Activated T-cell treated with anti-CD3 and anti-CD28 coated beads, Interleukin-2, amount 50 U/mL, for 72 hours (primary cell): ENCODE measurements at regions not wholly inside any gene's neighbourhood (a gene's known extent, or its start where the extent isn't known, plus 50 kb on each side); places are given as distances from the start of the nearest gene placed in this dataset.

Experiments
- ATAC-seq, 2 donors: fragments of 150-1000 bp; cut with Tn5 transposase; replicated peaks in 1 of 2; 2 replicates each; pipeline ENCODE4 v1.10.0; 2021; ENCODE audit warnings: moderate library complexity in 2 of 2, mild to moderate bottlenecking in 1 of 2
- DNase-seq, 2 donors: peaks; one replicate each; pipeline ENCODE4 v3.0.0; 2021 to 2022; ENCODE audit warnings: mixed read lengths in 1 of 2
- H3K27ac Mint-ChIP-seq: one replicate; pipeline ENCODE4 v1.8.0; 2022; ENCODE audit warnings: mild to moderate bottlenecking, moderate library complexity, mixed read lengths
- H3K27me3 Mint-ChIP-seq: one replicate; pipeline ENCODE4 v1.8.0; 2022; ENCODE audit warnings: low read depth, mixed read lengths
- H3K36me3 Mint-ChIP-seq, 2 donors: one replicate each; pipeline ENCODE4 v1.8.0; 2022; ENCODE audit warnings: mixed read lengths in 2 of 2, mild to moderate bottlenecking in 1 of 2; ENCODE audit not compliant: insufficient read depth in 2 of 2
- H3K4me1 Mint-ChIP-seq: one replicate; pipeline ENCODE4 v1.8.0; 2022; ENCODE audit warnings: low read depth, mixed read lengths
- H3K4me3 Mint-ChIP-seq, 2 donors: one replicate each; pipeline ENCODE4 v1.8.0; 2022; ENCODE audit warnings: mild to moderate bottlenecking in 2 of 2, mixed read lengths in 2 of 2, moderate library complexity in 2 of 2
- H3K9me3 Mint-ChIP-seq, 2 donors: one replicate each; pipeline ENCODE4 v1.8.0; 2022; ENCODE audit warnings: mixed read lengths in 2 of 2

DNA sequence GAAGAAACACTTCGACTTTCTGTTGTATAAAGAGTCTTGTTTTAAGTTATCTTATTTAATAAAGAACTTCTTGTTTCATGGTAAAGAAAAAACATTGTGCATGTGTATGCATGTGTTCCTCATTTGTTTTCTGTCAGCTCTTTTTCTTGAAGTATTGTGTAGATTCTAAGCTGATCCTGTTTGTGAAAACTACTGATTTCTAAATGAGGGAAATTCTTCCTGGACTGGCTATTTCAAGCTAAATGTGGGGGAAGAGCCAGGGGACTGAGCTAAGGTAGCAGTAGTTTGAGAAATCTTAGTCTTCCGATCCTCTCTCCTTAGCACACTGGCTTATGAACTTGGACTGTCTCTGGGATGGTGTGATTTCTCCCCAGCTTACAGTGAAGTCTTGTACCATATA lies 56.4 kb upstream of the RBMS1 start:
- ATAC-seq = no peak
- Mint-ChIP-seq H3K27me3 (no peaks in the 10 kb centered on the region), H3K27ac (no peak overlapping the region), H3K4me1 (peaks cover 5% of the 10 kb centered on the region), H3K9me3 (no peaks in the 10 kb centered on the region), H3K4me3 (no peak overlapping the region), H3K36me3 (no peaks in the 10 kb centered on the region)
- DNase-seq = no peak

DNA sequence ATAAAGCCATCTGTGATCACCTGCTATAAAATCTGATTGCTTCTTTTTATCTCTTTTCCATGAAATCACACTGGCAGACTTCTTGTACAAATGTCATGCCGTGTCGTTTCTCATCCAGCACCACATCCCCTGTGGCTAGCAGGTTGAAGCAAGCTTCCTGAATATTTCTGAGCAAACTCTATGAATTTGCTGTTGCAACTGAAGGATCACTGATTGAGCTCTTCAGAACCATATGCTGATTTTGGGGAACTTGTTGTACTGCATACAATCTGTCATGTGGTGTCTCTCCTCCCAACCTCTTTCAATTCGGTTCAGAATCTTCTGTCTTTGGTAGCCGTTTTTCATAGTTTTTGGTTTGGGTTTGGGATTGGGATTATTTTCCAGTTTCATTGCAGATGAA lies 57.7 kb upstream of the RBMS1 start:
- H3K4me3 Mint-ChIP-seq = peak overlapping the region in 1 of 2 donors; percentile 5
- no peak for ATAC-seq
- H3K36me3 Mint-ChIP-seq = no peaks in the 10 kb centered on the region
- H3K27ac Mint-ChIP-seq = no peak overlapping the region
- H3K9me3 Mint-ChIP-seq = peaks cover 0 to 2% of the 10 kb centered on the region in 2 donors
- no peaks in the 10 kb centered on the region for H3K27me3 Mint-ChIP-seq
- DNase-seq = no peak
- peaks cover 5% of the 10 kb centered on the region for H3K4me1 Mint-ChIP-seq

DNA sequence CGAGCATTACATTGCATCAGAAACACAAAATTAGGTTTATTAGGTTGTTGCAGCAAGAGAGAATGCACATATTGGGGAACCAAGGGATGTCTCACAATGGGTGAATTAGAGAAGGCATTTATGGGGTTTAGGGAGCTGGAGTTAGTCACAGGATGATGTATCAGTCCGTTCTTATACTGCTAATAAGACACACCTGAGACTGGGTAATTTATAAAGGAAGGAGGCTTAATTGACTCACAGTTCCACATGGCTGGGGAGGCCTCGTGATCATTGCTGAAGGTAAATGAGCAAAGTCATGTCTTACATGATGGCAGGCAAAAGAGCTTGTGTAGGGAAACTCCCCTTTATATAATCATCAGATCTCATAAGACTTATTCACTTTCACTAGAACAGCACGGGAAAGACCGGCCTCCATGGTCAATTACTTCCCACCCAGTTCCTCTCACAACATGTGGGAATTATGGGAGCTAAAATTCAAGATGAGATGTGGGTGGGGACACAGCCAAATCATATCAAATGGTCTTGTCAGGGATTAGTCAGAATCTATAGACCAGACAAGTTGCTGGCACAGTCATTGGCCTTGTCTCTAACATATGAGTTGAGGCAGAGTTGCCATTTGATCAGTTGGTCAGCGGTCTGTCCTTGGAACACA lies 61.9 kb upstream of the RBMS1 start:
- peaks cover 0 to 2% of the 10 kb centered on the region in 2 donors for H3K36me3 Mint-ChIP-seq
- H3K27ac Mint-ChIP-seq = no peak overlapping the region
- peaks cover 0 to 2% of the 10 kb centered on the region in 2 donors for H3K9me3 Mint-ChIP-seq
- H3K4me1 Mint-ChIP-seq = peaks cover 10% of the 10 kb centered on the region
- H3K27me3 Mint-ChIP-seq = no peaks in the 10 kb centered on the region
- no peak for ATAC-seq
- DNase-seq = no peak
- H3K4me3 Mint-ChIP-seq = no peak overlapping the region

DNA sequence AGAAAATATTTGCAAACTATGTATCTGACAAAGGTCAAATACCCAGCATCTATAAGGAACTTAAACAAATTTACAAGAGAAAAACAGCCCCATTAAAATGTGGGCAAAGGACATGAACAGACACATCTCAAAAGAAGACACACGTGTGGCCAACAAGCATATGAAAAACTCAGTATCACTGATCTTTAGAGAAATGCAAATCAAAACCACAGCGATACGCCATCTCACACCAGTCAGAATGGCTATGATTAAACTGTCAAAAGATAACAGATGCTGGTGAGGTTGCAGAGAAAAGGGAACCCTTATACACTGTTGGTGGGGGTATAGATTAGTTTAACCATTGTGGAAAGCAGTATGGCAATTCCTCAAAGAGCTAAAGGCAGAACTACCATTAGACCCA lies 64.3 kb upstream of the RBMS1 start:
- H3K9me3 Mint-ChIP-seq = peaks cover 0 to 2% of the 10 kb centered on the region in 2 donors
- H3K4me1 Mint-ChIP-seq = peaks cover 5% of the 10 kb centered on the region
- ATAC-seq = no peak
- H3K36me3 Mint-ChIP-seq = peaks cover 0 to 2% of the 10 kb centered on the region in 2 donors
- no peak for DNase-seq
- H3K27me3 Mint-ChIP-seq = no peaks in the 10 kb centered on the region
- no peak overlapping the region for H3K27ac Mint-ChIP-seq
- H3K4me3 Mint-ChIP-seq = no peak overlapping the region

DNA sequence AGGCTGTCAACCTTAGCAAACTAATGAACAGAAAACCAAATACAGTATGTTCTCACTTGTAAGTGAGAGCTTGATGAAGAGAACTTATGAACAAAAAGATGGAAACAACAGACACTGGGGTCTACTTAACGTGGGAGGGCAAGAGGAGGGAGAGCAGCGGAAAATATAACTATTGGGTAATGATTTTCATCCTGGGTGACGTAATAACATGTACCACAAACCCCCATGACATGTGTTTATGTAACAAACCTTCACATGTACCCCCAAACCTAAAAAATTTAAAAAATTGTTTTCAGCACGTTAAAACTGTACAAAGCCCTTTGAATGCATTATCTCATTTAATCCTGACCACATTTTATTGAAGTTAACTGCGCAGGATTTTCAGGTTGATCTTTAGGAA lies 64.9 kb upstream of the RBMS1 start:
- ATAC-seq (no peak), DNase-seq (no peak)
- H3K4me1 Mint-ChIP-seq = peaks cover 5% of the 10 kb centered on the region
- H3K9me3 Mint-ChIP-seq = peaks cover 0 to 2% of the 10 kb centered on the region in 2 donors
- H3K27ac Mint-ChIP-seq = no peak overlapping the region
- no peak overlapping the region for H3K4me3 Mint-ChIP-seq
- no peaks in the 10 kb centered on the region for H3K27me3 Mint-ChIP-seq
- H3K36me3 Mint-ChIP-seq = peaks cover 0 to 2% of the 10 kb centered on the region in 2 donors

DNA sequence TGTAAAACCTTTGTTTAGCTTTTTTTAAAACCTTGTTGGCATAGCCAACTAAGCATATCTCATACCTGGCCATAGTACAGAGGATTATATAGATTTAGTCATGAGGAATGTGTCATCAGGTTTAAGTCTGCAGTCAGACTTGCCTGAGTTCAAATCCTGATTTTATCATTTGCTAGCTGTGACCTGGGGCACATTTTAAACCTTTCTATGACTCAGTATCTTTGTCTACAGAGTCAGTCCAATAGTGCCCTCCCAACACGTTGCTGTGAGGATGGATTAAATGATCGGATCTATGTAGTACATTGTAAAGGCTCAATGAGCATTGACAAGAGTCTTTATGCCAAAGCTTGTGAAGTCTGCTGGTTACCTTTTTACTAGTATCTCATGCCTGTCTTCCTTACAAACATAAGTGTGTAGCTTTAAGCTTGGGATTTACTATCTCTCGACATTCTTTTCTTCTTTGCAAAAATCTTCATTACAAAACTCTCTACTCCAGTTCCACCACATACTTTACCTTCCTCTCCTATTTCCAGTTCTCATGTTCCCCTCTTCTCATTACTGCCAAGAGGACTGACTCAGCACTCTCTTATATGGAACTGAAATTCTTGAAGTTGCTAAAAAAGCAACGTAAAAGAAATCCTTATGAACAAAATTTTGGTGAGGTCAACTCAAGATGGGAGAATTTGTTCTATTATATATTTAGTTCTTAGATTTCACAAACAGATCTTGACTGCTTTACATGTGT lies 68.1 kb upstream of the RBMS1 start:
- Mint-ChIP-seq H3K36me3 (no peaks in the 10 kb centered on the region), H3K9me3 (no peaks in the 10 kb centered on the region), H3K27ac (no peak overlapping the region), H3K4me3 (no peak overlapping the region), H3K27me3 (no peaks in the 10 kb centered on the region), H3K4me1 (peaks cover 13% of the 10 kb centered on the region)
- ATAC-seq (peak in 1 of 2 donors; percentile 33), DNase-seq (no peak)

DNA sequence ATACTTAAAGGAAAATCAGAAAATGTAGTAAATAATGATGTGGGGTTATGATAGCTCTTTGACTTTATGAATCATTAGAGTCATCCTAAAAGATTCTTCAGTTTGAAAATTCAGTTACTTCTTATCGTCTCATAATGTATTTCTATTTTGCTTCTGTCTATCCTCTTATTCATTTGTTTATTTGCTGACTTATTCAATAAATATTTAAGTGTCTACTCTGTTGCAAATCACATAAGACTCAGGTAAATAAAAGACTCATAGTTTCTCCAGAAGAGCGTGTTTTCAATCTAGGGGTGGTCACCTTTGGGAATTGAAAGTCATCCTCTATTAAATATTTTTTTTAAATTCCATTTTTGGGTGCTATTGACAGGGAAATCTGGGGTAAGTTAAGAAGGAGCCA lies 69.1 kb upstream of the RBMS1 start:
- no peaks in the 10 kb centered on the region for H3K9me3 Mint-ChIP-seq
- no peak for DNase-seq
- no peak overlapping the region for H3K4me3 Mint-ChIP-seq
- no peaks in the 10 kb centered on the region for H3K27me3 Mint-ChIP-seq
- no peaks in the 10 kb centered on the region for H3K36me3 Mint-ChIP-seq
- H3K4me1 Mint-ChIP-seq = peaks cover 10% of the 10 kb centered on the region
- no peak for ATAC-seq
- no peak overlapping the region for H3K27ac Mint-ChIP-seq

DNA sequence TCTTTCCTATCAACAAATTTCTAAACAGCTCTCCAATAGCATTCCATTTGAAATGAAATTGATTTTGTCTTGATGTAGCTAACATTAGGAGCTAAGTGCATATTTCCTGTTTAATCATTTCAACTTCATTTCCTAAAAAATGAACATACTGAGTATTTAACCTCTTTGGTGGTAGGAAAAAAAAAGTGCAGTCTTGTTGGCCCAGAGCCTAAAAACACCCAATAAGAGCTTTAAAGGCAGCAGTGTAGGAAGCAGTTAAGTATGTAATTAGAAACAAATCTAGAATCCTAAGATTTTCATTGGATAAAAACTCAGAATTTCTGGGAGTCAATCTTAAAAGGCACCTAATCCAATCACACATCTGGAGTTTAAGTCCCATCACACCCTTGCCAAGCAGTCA lies 71.0 kb upstream of the RBMS1 start:
- ATAC-seq = no peak
- H3K27me3 Mint-ChIP-seq = no peaks in the 10 kb centered on the region
- H3K27ac Mint-ChIP-seq = no peak overlapping the region
- no peaks in the 10 kb centered on the region for H3K9me3 Mint-ChIP-seq
- H3K4me3 Mint-ChIP-seq = no peak overlapping the region
- peaks cover 9% of the 10 kb centered on the region for H3K4me1 Mint-ChIP-seq
- no peaks in the 10 kb centered on the region for H3K36me3 Mint-ChIP-seq
- no peak for DNase-seq

DNA sequence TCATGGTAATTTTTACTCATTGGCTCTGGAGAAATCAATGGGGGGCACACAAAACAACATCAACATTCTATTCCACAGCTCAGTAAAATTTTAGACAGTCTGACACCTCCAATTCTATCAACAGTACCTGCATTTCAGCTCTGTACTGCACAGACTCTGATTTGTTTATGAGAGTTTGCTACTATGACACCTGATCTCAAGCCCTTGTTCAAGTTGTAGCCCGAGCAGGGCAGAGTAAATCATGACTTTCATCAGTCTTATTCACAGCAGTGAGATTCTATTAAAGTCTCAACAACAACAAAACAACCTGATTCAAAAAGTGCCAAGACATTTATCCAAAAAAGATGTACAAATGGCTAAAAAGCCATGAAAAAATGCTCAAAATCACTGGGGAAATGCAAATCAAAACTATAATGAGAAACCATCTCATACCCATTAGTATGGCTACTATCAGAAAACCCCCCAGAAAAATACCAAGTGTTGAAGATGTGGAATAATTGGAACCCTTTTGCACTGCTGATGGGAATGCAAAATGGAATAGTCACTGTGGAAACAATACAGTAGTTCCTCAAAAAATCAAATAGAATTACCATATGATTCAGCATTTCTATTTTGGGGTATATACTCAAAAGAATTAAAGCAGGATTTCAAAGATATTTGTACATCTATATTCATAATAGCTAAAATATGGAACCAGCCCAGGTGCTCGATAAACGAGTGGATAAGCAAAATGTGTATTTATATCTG lies 71.7 kb upstream of the RBMS1 start:
- ATAC-seq = no peak
- Mint-ChIP-seq H3K36me3 (no peaks in the 10 kb centered on the region), H3K27me3 (no peaks in the 10 kb centered on the region), H3K27ac (no peak overlapping the region), H3K4me1 (peaks cover 9% of the 10 kb centered on the region), H3K9me3 (no peaks in the 10 kb centered on the region), H3K4me3 (no peak overlapping the region)
- DNase-seq = no peak

DNA sequence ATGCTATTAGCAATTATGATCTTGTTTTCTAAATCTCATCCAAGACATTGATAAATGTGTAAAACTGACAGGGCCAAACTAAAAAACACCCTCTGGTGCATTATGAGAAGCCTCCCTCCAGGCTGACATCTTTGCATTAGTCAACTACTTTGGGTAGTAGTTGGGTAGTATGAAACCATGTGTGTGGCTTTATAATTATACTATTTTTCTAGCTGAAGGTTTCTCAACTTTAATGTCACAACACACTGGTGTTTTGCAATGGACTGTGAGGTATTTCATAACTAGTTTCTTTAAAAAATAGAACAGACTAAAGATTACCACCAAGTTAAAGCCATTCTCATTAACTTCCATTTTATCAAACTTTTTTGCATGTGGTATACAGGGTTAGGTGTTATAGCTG lies 73.1 kb upstream of the RBMS1 start:
- H3K4me3 Mint-ChIP-seq = no peak overlapping the region
- no peak overlapping the region for H3K27ac Mint-ChIP-seq
- H3K9me3 Mint-ChIP-seq = no peaks in the 10 kb centered on the region
- no peak for DNase-seq
- no peaks in the 10 kb centered on the region for H3K27me3 Mint-ChIP-seq
- ATAC-seq = no peak
- no peaks in the 10 kb centered on the region for H3K36me3 Mint-ChIP-seq
- peaks cover 9% of the 10 kb centered on the region for H3K4me1 Mint-ChIP-seq

DNA sequence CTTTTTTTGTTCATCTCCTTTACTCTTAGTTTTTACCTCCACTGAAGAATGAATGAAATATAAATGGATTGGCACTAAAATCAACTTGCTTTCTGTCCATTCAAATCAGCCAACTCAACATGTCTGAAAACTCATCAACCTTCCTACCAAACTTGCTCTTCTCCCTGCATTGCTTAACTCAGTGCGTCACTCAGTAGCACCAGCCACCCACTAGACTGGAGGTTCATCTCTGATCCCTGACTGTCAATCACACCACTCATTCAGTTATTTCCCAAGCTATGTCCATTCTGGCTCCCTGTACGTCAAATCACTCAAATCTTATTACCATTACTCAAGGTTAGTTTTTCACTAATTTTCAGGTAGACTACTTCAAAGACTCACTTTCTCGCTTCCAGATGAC lies 75.2 kb upstream of the RBMS1 start:
- peaks cover 9% of the 10 kb centered on the region for H3K4me1 Mint-ChIP-seq

DNA sequence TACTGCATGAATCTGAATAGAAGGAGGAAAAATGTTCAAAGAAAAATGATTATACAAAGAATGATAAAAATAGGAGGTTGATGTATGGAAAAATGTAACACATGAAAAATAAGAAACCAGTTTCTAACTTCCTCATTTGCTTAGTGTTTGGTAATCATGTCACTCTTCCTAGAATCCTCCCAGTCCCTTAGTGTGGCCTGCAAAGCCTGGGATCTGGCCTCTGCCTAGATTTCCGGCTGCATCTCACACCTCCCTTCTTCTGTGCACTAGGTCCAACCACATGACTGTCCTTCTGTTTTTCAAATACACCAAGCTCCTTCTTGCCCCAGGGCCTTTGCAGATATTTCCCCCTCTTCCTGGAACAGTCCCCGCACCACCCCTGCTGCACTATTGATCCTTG lies 76.8 kb upstream of the RBMS1 start:
- no peaks in the 10 kb centered on the region for H3K4me1 Mint-ChIP-seq
- H3K36me3 Mint-ChIP-seq = peaks cover 0 to 2% of the 10 kb centered on the region in 2 donors
- H3K9me3 Mint-ChIP-seq = no peaks in the 10 kb centered on the region
- H3K27ac Mint-ChIP-seq = no peak overlapping the region
- no peak overlapping the region for H3K4me3 Mint-ChIP-seq
- DNase-seq (no peak), ATAC-seq (no peak)
- H3K27me3 Mint-ChIP-seq = no peaks in the 10 kb centered on the region

More for the DNA sequence above, 75.2 kb upstream of the RBMS1 start:
- Mint-ChIP-seq H3K27me3 (no peaks in the 10 kb centered on the region), H3K36me3 (peaks cover 0 to 2% of the 10 kb centered on the region in 2 donors), H3K9me3 (no peaks in the 10 kb centered on the region), H3K4me3 (no peak overlapping the region), H3K27ac (no peak overlapping the region)
- DNase-seq (no peak), ATAC-seq (no peak)

DNA sequence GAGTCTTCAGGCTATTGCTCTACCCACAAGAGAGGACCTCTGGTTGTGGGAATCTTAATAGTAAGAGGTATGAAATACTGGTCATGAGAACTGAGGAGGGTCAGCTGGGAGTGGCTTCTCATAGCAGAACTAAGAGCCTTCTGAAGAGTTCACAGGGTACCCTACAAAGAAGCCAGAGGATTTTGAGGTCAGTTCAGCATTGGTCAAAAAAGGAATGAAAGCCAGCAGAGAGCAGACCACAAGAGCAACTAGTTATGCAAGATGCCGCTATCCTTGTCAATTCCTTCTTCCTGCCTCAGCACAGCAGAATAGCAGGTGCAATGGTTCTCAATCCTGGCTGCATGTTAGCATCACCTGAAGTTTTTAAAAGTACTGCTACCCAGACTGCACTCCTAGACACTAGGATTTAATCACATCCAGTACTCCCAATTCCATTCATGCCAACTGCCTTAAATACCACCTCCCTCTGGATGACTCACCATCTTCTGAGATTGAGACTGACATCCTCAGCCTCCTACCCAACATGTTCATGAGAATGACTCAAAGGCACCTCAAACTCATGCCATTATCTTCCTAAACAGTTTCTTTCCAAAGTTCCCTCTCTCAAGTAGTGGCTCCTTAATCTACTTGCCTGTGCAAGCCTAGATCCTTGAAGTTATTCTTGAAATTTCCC lies 81.0 kb upstream of the RBMS1 start:
- ATAC-seq (peak in 1 of 2 donors; percentile 36), DNase-seq (no peak)
- Mint-ChIP-seq H3K9me3 (no peaks in the 10 kb centered on the region), H3K4me1 (no peaks in the 10 kb centered on the region), H3K27me3 (no peaks in the 10 kb centered on the region), H3K4me3 (no peak overlapping the region), H3K36me3 (peaks cover 0 to 2% of the 10 kb centered on the region in 2 donors), H3K27ac (no peak overlapping the region)
